WERI-Rb-1 (cell line): ENCODE measurements at regions not wholly inside any gene's neighbourhood (a gene's known extent, or its start where the extent isn't known, plus 50 kb on each side); places are given as distances from the start of the nearest gene placed in this dataset.

Experiments used
- DNase-seq: peaks from one replicate; pipeline ENCODE4 v3.0.0-alpha.2; 2020
- H3K27ac ChIP-seq: fragments of 250-450 bp; sonication (Bioruptor Pico); 2 replicates; pipeline ENCODE4 v1.5.1; 2020; ENCODE audit warnings: mild to moderate bottlenecking, moderate library complexity
- H3K27me3 ChIP-seq: fragments of 250-450 bp; sonication (Bioruptor Pico); 2 replicates; pipeline ENCODE4 v1.5.1; 2021; ENCODE audit warnings: mild to moderate bottlenecking, low read depth, moderate library complexity; ENCODE audit not compliant: insufficient read depth, severe bottlenecking
- H3K36me3 ChIP-seq: fragments of 250-450 bp; sonication (Bioruptor Pico); 2 replicates; pipeline ENCODE4 v1.5.1; 2020; ENCODE audit warnings: mild to moderate bottlenecking, moderate library complexity
- H3K4me3 ChIP-seq: 2 replicates; pipeline ENCODE4 v1.5.1; 2011; ENCODE audit warnings: low read depth, mild to moderate bottlenecking, control low read depth, low read length
- H3K9me3 ChIP-seq: fragments of 250-450 bp; sonication (Bioruptor Pico); 2 replicates; pipeline ENCODE4 v1.5.1; 2021; ENCODE audit warnings: mild to moderate bottlenecking, moderate library complexity; ENCODE audit not compliant: severe bottlenecking
- TF ChIP-seq, protein P1 (sequence below): IDR thresholded peaks from 2 replicates; pipeline ENCODE4 v1.5.1; 2011; ENCODE audit warnings: low read depth, mild to moderate bottlenecking, control low read depth, inconsistent platforms, low read length

DNA sequence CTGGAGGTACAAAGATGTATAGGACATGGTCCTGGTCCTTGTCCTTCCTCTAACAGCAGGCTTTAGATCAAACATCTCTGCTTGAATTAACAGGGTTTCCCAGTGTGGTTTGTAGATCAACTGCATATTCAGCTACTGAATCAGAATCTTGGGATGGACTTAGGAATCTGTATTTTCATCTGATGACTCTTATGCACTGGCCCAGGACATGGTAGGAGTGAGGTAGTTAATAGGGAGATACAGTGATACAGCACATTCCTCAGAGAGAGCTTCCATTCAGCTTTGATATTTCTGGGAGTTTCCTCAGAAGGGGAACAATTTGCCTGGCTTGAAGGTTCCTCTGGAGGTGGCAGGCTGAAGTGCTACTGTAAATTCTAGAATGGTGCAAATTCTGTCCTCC lies 203.1 kb downstream of the LARP7 start:
- H3K27ac ChIP-seq = no peak overlapping the region
- no peak for DNase-seq
- no peak overlapping the region for H3K4me3 ChIP-seq
- H3K9me3 ChIP-seq = peaks cover 4% of the 10 kb centered on the region
- no peaks in the 10 kb centered on the region for H3K27me3 ChIP-seq
- no peaks in the 10 kb centered on the region for H3K36me3 ChIP-seq
- TF ChIP-seq, protein P1, sequence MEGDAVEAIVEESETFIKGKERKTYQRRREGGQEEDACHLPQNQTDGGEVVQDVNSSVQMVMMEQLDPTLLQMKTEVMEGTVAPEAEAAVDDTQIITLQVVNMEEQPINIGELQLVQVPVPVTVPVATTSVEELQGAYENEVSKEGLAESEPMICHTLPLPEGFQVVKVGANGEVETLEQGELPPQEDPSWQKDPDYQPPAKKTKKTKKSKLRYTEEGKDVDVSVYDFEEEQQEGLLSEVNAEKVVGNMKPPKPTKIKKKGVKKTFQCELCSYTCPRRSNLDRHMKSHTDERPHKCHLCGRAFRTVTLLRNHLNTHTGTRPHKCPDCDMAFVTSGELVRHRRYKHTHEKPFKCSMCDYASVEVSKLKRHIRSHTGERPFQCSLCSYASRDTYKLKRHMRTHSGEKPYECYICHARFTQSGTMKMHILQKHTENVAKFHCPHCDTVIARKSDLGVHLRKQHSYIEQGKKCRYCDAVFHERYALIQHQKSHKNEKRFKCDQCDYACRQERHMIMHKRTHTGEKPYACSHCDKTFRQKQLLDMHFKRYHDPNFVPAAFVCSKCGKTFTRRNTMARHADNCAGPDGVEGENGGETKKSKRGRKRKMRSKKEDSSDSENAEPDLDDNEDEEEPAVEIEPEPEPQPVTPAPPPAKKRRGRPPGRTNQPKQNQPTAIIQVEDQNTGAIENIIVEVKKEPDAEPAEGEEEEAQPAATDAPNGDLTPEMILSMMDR = no peak

DNA sequence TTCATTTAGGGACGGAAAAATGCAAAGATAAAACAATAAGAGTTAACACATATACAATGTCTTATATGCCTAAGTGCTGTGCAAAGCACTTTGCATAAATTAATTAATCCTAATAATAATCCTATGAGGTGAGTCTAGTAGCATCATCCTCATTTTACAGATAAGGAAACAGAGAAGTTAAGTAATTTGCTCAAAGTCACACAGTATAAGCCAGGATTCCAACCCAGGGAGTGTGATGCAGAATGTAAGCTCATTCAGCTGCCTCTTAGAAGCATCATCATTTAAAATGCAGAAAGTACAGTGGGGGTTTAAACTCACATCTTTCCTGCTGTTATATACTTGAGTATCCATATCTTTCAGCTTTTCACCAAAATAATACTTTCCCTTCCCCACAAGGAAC lies 203.7 kb downstream of the LARP7 start:
- TF ChIP-seq, protein P1 = no peak
- Histone ChIP-seq H3K27me3 (no peaks in the 10 kb centered on the region), H3K36me3 (no peaks in the 10 kb centered on the region), H3K9me3 (peaks cover 4% of the 10 kb centered on the region), H3K27ac (no peak overlapping the region), H3K4me3 (no peak overlapping the region)
- DNase-seq = no peak

GRCh38 chr4:112842513-112842912 lies 205.6 kb downstream of the LARP7 start:
- Histone ChIP-seq H3K36me3 (no peaks in the 10 kb centered on the region), H3K9me3 (no peaks in the 10 kb centered on the region), H3K4me3 (no peak overlapping the region), H3K27me3 (no peaks in the 10 kb centered on the region), H3K27ac (no peak overlapping the region)
- TF ChIP-seq, protein P1 = no peak
- no peak for DNase-seq

- TF ChIP-seq, protein P1 = no peak
- DNase-seq = no peak
Measured at GRCh38 chr4:112845386-112845785, 204.1 kb upstream of the ANK2 start.

DNA sequence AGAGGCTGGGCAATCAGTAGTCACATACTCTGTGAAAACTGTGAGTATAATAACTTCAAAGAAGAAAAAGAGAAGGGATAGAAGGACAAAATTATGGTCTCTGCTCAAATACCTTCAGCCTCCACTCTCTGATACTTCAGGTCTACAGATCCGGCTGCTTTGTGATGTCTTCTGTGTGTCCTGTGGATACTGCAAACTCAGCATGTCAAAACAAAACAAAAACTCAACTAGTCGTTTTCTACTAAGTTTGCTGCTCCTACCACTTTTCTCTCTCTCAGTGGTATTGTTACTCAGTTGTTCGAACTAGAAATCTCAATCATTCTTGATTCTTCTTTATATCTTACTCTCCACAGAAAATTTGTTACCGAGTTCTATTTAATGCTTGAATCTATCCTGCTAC lies 202.4 kb upstream of the ANK2 start:
- Histone ChIP-seq H3K4me3 (no peak overlapping the region), H3K36me3 (no peaks in the 10 kb centered on the region), H3K9me3 (no peaks in the 10 kb centered on the region), H3K27me3 (no peaks in the 10 kb centered on the region), H3K27ac (no peak overlapping the region)
- TF ChIP-seq, protein P1 = no peak
- DNase-seq = no peak

More at GRCh38 chr4:112845386-112845785, 204.1 kb upstream of the ANK2 start:
- H3K27me3 ChIP-seq = no peaks in the 10 kb centered on the region
- H3K27ac ChIP-seq = no peak overlapping the region
- H3K36me3 ChIP-seq = no peaks in the 10 kb centered on the region
- no peak overlapping the region for H3K4me3 ChIP-seq
- no peaks in the 10 kb centered on the region for H3K9me3 ChIP-seq

DNA sequence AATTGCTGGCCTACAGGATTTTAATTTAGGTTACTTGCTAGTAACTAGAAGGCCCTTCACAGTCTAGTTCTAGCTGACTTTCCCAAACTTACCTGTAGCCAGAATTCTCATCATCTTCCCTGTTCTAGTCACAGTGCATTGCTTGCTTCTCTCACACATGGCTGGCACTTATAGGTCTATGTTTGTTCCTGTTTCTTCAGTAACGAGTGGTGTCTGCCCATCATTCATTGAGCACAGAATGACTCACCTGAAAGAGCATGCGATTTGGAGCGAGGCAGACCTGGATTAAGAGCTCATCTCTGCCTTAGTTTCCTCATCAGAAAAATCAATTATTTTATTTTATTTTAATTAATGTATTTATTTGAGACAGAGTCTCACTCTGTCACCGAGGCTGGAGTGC lies 201.7 kb upstream of the ANK2 start:
- H3K9me3 ChIP-seq = no peaks in the 10 kb centered on the region
- H3K36me3 ChIP-seq = no peaks in the 10 kb centered on the region
- H3K27ac ChIP-seq = no peak overlapping the region
- TF ChIP-seq, protein P1 = no peak
- H3K4me3 ChIP-seq = no peak overlapping the region
- DNase-seq = no peak
- H3K27me3 ChIP-seq = no peaks in the 10 kb centered on the region
